Activated CD4-positive, alpha-beta T cell treated with anti-CD3 and anti-CD28 coated beads, Interleukin-2, amount 50 U/mL, for 4 hours (primary cell): ENCODE measurements at regions not wholly inside any gene's neighbourhood (a gene's known extent, or its start where the extent isn't known, plus 50 kb on each side); places are given as distances from the start of the nearest gene placed in this dataset.
A peak's percentile ranks its signal among the peaks of the same experiment; 100 is the strongest.

ENCODE experiments used
- DNase-seq, 2 experiments: peaks; one replicate each; pipeline ENCODE4 v3.0.0-alpha.2; 2020

DNA sequence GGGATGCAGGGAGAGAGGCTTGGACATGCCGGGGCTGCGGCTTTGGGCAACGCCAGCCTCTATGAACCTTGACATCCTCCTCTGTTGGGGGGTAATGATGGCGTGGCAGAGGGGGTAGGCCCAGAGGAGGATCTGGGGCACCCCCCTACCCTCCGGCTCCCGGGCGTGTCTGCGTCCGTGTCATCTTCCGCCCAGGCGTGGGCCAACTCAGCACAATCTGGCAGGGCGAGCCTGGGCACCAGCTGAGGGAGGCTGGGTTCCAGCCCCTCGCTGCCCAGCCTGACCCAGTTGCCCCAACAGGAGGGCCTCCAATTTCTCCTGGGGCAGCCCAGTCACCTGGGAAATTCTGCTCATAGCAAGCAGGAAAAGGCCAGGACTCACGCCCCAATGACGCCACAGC lies 62.9 kb upstream of the IL17B start:
- DNase-seq, result no peak

GRCh38 chr5:149441194-149441753 lies 62.2 kb upstream of the IL17B start:
- no peak for DNase-seq

GRCh38 chr5:149439899-149440542 lies 60.9 kb upstream of the IL17B start:
- peak in 1 of 2 experiments; percentile 3 for DNase-seq

DNA sequence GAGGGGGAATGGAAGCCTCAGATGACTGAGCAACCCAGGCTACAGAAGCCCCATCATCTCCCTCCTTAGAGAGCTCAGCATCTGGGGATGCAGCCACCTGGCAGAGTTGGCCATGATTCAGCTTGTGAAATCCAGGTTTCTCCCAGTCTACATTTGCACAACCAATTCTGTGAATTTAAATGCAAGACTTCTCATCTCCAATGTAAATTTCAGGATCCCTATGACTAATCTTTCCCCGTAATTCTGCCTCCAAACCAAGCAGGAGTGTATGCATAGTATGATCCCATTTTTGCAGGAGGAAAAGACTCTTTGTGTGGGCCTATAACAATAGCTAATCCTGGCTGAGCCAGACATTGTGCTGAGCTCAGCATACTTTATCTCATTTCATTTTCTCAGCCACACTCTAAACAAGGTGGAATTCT lies 59.6 kb upstream of the IL17B start:
- no peak for DNase-seq

- DNase-seq, result no peak
Measured at GRCh38 chr5:149438281-149438680, 59.2 kb upstream of the IL17B start.

DNA sequence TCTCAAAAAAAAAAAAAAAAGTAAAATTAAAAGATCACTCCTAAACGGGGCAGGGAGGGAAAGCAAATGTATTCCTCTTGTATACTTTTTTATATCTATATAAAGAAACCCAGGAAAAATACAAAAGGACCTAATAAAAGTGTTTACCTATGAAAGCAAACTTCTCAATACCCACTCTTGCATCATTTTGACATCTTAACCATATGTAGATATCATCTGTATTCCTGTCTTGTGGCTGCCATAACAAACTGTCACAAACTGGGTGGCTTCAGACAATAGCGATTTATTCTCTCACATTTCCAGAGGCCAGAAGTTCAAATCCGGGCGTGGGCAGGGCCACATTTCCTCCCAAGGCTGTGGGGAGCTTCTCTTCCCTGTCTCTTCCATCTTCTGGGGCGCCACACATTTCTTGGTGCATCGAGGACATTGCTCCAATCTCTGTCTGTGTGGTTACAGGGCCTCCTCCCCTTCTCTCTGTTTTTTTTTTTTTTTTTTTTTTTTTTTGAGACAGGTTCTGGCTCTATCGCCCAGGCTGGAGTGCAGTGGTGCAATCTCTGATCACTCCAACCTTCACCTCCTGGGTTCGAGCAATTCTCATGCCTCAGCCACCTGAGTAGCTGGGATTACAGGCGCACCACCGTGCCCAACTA lies 58.4 kb upstream of the IL17B start:
- no peak for DNase-seq

DNA sequence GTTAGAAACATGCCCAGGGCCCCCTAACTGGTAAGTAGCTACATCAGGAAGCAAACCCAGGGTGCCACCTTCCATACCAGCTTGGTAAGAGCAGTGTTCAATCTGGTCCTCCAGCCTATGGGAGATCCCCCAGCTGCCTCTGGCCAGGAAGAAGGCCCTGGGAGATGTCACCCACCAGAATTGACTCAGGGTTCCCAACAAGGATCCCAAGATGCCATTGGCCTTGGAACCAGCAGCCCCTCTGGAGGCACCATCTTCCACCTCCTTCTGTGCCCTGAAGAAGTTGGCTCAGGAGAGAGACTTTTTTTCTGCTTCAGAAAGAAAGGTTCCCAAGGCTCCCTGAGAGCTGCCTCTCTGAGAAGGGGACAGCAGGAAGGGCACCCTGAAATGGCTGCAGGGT lies 56.6 kb upstream of the IL17B start:
- DNase-seq, result no peak

GRCh38 chr5:149435015-149435376 lies 55.9 kb upstream of the IL17B start:
- no peak for DNase-seq

- peak; percentile 53 to 54 for DNase-seq
Measured at GRCh38 chr5:149434162-149435014, 55.3 kb upstream of the IL17B start.

GRCh38 chr5:149433524-149434131 lies 54.5 kb upstream of the IL17B start:
- no peak for DNase-seq

DNA sequence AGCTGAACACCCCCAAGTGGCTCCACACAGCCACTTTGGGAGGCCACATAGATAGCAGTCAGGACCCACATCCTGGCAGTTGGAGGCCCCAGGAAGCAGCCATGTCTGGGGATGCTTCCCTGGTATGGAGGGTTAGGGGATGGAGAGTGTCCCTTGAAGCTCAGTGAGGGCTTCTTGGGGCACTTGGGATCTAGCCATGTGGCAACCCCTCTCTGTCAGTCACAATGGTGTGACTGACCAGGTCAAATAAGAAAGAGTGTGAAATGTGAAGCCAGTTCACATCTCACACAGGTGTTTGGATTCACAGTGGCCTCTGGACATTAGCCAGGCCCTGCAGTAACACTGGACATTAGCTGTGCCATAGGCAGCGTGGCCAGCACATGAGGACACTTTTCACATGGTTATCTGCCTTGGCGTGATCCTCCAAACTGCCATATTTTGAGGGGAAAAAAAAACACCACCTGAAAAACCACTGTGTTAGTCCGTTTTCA lies 53.9 kb upstream of the IL17B start:
- DNase-seq, result no peak

GRCh38 chr5:149432376-149432775 lies 53.3 kb upstream of the IL17B start:
- no peak for DNase-seq

GRCh38 chr5:149429839-149430721 lies 51.0 kb upstream of the IL17B start:
- no peak for DNase-seq
